ENCODE measurements at regions not wholly inside any gene's neighbourhood (a gene's known extent, or its start where the extent isn't known, plus 50 kb on each side); places are given as distances from the start of the nearest gene placed in this dataset.
"Not testable (repeated sequence)": the region's sequence is repeated elsewhere in the genome, so short reads cannot be mapped to it uniquely, and the experiment has no call there.

DNA sequence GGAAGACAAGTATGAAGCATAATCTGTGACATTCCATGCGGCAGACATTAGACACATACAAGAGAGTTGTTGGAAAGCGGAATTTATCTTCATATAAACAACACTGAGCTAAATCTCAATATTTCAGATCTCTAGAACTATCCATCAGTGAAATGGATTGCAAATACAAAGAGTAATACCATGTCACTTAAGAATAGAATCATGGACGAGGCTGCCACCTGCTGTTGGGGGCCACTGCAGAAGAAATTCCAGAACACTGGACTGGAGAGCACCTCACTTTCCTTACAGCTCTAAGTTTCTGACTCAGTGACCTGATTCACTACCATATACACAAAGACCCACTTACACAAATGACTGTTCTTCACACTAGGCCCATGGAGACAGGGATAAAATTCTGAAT is 346.7 kb downstream of the OR4F29 start:
- DNase-seq (ENCODE audit: low read depth, low spot score): not testable (repeated sequence)

DNA sequence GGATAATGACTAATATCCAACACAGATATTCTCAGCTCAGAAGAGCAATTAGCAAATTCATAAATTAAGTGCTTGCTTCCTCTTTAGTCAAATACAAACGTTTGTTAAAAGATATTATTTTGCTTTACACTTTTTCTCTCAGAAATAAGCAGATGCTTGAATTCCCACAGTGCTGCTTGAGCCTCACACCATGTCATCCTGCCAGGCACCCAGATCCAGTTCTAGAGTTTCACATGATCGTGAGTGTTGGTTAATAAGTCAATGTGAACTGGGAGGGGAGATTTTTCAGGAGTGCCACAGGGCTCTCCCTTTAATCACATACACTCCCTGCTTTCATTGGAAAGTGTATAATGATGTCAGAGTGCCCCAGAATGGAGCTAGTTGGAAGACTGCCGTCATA is 352.0 kb downstream of the OR4F29 start:
- not testable (repeated sequence) for DNase-seq (ENCODE audit: low read depth, low spot score)

DNA sequence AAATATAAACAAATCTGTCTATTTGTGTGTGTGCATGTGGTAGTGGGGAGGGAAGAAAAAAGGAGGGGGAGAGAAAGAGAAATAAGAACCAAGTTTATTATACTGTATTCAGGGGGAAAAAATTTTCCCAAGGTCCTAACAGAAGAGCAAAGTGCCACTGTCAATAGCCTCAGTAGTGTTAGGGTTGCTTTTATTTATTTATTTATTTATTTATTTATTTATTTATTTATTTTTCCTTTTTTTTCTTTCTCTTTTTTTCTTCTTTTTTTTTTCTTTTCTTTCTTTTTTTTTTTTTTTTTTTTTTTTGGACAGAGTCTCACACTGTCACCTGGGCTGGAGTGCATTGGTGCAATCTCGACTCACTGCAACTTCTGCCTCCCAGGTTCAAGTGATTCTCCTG is 352.7 kb downstream of the OR4F29 start:
- DNase-seq (ENCODE audit: low read depth, low spot score): not testable (repeated sequence)

DNA sequence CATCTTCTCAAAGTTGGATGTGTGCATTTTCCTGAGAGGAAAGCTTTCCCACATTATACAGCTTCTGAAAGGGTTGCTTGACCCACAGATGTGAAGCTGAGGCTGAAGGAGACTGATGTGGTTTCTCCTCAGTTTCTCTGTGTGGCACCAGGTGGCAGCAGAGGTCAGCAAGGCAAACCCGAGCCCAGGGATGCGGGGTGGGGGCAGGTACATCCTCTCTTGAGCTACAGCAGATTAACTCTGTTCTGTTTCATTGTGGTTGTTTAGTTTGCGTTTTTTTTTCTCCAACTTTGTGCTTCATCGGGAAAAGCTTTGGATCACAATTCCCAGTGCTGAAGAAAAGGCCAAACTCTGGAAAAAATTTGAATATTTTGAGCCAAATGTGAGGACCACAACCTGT is 360.2 kb downstream of the OR4F29 start:
- DNase-seq (ENCODE audit: low read depth, low spot score): not testable (repeated sequence)

DNA sequence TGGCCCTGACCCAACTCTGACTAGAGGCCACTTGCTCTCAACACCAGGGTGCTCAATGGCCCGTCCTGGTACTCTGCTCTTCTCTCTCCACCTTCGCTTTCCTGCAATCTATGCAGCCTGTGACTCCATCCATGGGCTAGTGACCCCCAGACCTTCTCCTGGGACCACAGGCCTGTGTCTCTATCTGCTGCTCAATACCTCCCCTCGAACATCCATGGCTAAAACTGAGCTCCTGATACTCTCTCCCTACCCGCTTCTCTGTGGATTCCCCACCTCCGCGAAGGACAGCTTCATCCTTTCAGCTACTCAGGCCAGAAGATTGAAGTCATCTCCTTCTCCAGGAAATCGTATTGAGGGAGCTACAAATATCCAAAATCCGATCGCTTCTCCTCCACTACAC is 363.4 kb downstream of the OR4F29 start:
- not testable (repeated sequence) for DNase-seq (ENCODE audit: low read depth, low spot score)

DNA sequence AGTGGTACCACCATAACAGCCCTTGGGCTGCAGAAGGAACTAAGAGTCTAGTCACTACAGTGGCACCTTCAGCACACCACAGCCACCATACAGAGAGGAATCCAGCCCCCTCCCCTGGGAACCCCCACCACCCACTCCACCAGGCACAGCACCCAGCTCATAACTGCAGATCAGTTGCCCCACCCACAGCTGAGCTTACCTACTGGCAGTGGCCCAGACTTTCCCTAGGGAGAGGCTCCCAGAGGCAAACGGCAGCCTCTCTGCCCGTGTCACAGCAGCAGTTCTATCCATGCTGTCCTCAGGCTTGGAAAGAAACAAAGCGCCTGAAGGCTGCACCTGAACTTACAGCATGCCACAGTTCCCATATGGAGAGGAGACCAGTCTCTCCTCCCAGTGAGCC is 372.3 kb downstream of the OR4F29 start:
- DNase-seq (ENCODE audit: low read depth, low spot score): not testable (repeated sequence)

DNA sequence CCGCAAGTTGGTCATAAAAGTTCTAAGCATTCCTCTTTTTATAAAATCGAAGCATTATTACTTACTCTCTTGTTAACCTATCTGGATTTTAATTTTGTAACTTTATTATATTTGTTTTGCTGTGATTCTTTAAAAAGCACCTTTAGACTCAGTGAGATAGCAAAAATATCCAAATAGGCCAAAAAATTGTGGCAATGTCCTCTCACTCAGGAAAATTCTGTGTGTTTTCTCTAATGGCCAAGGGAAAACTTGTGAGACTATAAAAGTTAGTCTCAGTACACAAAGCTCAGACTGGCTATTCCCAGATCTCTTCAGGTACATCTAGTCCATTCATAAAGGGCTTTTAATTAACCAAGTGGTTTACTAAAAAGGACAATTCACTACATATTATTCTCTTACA is 386.4 kb downstream of the OR4F29 start, which contains the start of gene OR4F5:
OR4F5 (plus strand) TSS at position 301 of the 400 bp plus-strand sequence.
- DNase-seq (ENCODE audit: low read depth, low spot score): not testable (repeated sequence)

DNA sequence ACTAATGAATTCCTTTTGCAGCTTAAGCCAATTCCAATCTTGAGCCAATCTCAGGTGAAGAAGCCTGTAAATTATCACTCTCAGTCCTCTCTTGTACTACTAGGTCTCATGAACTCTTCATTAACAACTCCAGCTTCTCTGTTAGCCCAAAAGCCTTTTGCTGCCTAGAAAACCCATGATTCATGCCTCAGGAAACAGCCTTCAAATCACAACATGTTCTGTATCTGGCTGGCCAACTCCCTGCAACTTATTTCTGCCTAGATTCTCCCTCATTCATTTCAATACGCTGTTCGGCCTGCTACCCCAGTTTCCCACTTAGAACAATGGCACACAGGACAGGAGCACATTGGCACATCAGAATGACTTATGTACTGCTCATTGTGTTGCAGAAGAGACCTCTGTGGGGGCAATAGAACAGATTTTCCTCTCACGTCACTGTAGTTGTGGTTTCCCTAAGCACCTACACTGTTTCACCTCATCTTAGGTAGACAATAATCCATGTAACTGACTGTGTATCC is 395.4 kb downstream of the OR4F29 start:
- DNase-seq (ENCODE audit: low read depth, low spot score): not testable (repeated sequence)

DNA sequence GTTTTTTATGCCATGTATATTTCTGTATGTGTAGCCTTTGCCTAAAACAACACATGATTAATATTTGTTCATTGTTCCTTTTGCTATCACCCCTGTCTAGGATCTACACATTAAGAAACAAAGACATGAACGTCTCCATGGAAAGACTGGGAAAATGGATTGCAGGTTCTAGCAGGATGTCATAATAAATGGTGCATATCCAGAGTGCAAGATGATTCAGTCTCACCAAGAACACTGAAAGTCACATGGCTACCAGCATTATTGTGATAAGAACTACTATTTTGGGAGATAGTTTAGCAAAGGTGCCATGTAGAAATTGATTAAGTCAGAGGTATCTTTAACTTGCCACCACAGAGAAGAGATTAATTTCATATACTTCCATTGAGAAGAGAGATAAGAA is 398.3 kb downstream of the OR4F29 start:
- not testable (repeated sequence) for DNase-seq (ENCODE audit: low read depth, low spot score)

DNA sequence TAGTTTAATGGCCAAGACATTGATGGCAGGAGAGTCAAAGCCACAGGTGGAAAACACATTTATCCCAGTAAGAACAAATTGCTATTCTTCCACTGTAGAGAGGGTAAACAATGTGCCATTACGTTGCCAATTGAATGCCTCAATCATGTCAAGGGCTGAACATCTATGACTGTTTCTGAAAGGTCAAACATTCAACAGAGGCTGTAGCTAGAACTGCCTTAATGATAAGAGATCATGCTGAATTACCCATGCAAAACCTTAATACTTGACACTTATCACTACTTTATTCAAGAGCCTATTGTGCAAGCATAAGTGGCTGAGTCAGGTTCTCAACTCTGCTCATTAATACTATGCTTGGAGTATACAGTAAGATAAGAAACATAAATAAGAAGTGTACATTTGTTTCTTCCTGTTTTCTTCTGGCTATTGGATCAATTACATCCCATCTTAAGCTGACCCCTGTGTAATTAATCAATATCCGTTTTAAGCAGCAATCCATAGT is 409.5 kb downstream of the OR4F29 start:
- not testable (repeated sequence) for DNase-seq (ENCODE audit: low read depth, low spot score)

DNA sequence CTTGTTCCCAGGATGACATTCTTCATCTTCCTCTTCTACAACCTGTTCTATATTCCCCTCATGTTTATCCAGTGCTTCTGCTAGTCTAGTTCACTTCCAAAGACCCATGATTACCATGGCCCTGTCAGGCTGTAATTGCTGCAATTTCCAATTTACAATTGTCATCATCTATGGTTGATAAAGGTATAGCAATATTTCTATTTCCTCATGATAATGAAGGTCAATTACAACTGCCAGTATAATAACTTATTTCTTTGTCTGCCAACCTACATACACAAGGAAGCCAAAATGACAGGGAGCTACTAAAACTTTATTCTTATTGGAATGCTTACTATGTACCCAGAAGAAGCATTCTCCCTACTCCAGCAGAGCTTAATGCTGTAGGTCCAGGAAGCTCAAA is 410.3 kb downstream of the OR4F29 start:
- DNase-seq (ENCODE audit: low read depth, low spot score): not testable (repeated sequence)

DNA sequence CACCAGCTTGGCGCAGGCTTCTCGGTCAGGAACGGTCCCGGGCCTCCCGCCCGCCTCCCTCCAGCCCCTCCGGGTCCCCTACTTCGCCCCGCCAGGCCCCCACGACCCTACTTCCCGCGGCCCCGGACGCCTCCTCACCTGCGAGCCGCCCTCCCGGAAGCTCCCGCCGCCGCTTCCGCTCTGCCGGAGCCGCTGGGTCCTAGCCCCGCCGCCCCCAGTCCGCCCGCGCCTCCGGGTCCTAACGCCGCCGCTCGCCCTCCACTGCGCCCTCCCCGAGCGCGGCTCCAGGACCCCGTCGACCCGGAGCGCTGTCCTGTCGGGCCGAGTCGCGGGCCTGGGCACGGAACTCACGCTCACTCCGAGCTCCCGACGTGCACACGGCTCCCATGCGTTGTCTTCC is 422.3 kb downstream of the OR4F29 start:
- DNase-seq (ENCODE audit: low read depth, low spot score): not testable (repeated sequence)

DNA sequence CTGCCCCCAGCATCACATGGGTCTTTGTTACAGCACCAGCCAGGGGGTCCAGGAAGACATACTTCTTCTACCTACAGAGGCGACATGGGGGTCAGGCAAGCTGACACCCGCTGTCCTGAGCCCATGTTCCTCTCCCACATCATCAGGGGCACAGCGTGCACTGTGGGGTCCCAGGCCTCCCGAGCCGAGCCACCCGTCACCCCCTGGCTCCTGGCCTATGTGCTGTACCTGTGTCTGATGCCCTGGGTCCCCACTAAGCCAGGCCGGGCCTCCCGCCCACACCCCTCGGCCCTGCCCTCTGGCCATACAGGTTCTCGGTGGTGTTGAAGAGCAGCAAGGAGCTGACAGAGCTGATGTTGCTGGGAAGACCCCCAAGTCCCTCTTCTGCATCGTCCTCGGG is 434.2 kb downstream of the OR4F29 start:
- not testable (repeated sequence) for DNase-seq (ENCODE audit: low read depth, low spot score)

DNA sequence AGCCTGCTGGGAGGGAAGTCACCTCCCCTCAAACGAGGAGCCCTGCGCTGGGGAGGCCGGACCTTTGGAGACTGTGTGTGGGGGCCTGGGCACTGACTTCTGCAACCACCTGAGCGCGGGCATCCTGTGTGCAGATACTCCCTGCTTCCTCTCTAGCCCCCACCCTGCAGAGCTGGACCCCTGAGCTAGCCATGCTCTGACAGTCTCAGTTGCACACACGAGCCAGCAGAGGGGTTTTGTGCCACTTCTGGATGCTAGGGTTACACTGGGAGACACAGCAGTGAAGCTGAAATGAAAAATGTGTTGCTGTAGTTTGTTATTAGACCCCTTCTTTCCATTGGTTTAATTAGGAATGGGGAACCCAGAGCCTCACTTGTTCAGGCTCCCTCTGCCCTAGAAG is 435.5 kb downstream of the OR4F29 start:
- DNase-seq (ENCODE audit: low read depth, low spot score): not testable (repeated sequence)

DNA sequence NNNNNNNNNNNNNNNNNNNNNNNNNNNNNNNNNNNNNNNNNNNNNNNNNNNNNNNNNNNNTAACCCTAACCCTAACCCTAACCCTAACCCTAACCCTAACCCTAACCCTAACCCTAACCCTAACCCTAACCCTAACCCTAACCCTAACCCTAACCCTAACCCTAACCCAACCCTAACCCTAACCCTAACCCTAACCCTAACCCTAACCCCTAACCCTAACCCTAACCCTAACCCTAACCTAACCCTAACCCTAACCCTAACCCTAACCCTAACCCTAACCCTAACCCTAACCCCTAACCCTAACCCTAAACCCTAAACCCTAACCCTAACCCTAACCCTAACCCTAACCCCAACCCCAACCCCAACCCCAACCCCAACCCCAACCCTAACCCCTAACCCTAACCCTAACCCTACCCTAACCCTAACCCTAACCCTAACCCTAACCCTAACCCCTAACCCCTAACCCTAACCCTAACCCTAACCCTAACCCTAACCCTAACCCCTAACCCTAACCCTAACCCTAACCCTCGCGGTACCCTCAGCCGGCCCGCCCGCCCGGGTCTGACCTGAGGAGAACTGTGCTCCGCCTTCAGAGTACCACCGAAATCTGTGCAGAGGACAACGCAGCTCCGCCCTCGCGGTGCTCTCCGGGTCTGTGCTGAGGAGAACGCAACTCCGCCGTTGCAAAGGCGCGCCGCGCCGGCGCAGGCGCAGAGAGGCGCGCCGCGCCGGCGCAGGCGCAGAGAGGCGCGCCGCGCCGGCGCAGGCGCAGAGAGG is 441.3 kb downstream of the OR4F29 start:
- DNase-seq (ENCODE audit: low read depth, low spot score): peak; percentile 14
